Central memory CD4-positive, alpha-beta T cell (primary cell): ENCODE measurements at regions not wholly inside any gene's neighbourhood (a gene's known extent, or its start where the extent isn't known, plus 50 kb on each side); places are given as distances from the start of the nearest gene placed in this dataset.
A peak's percentile ranks its signal among the peaks of the same experiment; 100 is the strongest.

ENCODE experiments used
- DNase-seq: peaks from one replicate; pipeline ENCODE4 v3.0.0; 2022

DNA sequence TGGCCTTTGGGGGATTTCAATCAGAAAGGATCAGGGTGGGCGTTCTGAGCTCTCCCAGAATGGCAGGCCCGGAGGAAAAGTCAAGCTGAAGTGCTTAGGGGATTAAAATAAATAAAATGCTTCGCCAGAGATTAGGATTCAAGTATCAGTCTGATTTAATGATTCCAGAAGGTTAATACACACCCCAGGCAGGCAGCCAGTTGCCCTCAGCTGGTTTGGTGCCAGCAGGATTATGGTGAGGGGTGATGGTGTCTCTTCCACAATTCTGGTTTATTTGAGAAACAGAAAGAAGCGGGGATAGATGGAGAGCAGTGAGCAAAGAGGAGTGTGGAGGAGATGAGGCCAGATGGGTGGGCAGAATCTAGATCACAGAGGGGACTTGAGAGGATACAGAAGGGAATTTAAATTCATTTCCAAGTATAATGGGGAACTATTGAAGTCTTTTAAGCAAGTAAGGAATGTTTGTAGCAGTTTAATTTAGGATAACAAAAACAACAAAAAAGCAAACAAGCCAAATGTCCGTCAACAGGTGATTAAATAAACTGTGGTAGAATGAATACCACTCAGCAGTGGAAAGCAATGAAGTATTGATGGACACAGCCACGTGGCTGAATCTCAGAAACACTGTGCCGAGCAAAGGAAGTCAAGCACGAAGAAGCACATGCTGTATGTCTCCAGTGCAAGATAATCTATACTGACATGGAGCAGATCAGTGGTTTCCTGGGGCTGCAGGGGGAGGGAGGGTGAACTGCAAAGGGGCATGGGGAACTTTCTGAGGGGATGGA, 297.7 kb downstream of the MSX2 start:
- no peak for DNase-seq

DNA sequence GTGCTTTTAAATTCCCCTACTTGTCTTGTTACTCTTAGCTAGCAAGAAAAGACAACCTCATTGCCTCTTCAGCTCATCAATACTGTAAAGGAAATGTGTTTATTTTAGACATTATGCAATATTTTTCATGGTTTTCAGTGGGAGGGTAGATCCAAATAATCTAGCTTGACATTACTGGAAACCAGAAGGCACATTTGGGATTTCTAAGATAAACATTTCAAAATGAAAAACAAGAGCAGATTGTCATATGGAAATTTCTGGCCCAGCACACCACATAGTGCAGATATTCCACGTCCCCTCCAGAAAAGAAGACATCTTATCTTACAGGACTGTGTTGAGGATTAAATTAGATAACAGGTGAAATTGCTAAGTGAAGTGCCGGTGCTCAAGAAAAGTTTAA, 296.9 kb downstream of the MSX2 start:
- DNase-seq, result no peak

DNA sequence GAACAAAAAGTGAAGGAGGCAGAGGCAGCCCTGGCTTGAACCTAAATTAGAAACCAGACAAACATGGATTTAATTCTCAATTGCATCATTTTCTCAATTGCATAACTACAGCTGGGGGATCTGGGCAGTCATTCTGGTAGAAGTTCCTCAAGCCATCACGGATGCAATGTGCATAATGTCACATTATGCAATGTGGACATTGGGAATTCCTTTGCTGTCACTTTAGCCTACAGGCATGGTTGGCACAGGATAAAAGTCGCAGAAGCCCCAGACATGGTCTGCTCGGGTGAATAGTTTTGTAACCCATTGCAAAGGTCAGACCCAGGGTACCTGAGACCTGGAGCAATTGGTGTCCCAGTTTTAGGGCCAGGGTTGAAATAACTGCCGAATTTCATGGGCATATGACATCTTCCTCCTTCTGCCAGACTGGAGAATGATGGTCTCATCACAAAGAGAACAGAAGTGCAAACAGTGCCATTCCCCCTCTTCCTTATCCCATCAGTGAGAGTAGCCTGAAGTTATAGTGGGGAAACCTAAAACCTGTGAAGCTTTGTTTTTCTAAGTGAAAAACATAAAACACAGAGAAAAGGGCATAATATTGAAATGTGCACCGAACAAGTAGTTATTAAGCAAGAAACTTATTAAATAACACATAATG, 290.8 kb downstream of the MSX2 start:
- DNase-seq, result no peak

DNA sequence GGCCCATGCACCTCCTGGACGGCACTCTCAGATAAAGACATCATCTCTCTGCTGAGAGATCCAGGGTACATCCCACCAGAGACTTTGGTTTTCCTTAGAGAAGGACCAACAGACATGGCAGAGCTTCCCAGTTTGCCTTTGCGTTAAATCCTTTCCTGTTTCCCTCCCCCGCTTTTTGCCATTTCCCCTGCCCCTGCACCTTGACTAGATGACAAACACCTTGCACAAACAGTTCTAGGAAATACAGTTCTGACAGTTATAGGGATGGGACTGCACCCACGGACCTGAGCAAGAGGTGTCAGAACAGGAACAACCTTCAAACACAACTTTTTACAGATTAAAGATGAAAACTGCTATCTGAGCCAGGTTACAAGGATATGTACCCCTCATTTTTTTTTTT, 288.9 kb downstream of the MSX2 start:
- no peak for DNase-seq

DNA sequence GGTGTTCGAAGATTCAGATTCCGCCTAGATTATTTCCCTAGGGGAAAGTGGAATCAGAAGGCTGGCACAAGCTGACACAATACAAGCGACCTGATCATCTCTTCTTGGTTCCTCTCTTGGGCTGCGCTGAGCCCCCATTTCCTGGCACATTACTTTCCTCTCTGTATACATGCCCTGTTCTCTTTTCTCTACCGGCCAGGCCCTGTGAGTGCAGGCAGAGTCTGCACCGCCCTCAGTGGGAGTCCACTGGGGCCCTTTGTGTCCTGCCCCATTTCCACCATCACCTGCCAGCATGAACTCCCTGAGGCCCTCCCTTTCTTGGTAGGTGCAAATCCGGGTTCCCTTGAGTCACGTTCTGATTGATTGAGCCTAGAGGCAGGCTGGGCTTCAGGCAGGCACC, 287.9 kb downstream of the MSX2 start:
- DNase-seq, result no peak

DNA sequence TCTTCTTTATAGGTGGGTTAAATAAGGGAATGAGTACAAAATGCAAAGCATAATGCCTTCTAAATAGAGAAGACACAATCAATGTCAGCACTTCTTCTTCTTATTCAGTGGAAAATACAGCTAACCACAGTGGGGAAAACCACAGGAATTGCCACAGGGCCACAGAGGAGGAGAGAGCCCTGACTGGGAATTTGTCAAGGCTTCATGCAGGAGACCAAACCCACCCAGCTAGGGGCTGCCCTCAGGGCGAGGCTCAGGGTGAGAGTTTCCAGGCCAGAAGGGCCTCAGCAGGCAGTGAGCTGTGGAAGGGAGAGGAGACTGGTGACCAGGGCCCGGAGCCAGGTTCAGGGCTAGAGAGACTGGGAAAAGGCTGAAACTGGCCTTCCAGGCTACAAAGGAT, 279.1 kb downstream of the MSX2 start:
- no peak for DNase-seq

DNA sequence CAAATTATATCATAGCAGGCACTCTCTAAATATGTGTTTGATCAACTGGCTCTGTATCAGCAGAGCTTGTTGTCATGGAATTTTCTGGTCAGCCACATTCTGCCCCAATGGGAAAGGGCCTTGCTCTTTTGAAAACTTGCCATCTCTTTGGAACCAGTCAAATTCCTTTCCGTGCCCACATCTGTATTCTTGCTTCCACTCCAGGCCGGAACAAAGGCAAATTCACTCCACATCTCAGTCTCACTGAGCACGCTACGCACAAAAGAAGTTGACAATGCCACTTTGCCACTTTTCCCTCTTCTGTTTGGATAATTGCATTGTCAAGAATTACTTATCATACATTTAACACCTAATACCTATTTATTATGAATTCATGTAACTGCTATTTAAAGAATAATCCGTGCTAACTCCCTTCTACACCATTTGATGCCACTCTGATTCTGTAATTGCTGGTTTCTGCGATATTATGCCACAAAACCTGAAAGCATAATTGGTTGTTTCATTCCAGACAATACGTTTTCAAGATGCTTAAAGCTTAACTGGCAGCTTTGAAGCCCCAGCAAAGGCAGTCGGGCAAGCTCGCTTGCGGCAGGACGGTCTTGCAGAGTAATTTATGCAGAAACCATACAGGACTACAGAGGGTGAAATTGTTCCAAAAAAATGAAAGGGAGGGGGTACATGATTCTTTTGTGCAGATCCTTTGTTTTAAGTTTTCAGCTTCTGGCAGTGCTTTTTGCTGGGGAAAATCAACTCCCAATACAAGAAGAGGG, 277.7 kb downstream of the MSX2 start:
- DNase-seq, result no peak

DNA sequence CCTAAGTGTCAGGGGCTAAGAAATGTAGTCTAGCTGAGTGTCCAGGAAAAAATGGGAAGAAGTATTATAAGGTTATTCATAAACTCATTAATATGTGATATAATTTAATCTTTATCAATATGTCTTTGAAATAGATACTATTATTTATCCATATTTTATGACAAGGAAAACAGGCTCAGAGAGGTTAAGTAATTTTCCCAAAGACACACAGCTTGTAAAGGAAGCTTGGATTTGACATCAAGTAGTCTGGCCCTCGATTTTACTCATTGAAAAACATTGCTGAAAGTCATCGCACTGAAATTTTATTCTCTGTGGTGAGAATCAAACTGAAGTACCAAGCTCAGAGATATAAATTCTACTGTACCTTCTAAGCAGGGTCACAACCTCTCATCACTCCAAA, 276.9 kb downstream of the MSX2 start:
- DNase-seq, result no peak

DNA sequence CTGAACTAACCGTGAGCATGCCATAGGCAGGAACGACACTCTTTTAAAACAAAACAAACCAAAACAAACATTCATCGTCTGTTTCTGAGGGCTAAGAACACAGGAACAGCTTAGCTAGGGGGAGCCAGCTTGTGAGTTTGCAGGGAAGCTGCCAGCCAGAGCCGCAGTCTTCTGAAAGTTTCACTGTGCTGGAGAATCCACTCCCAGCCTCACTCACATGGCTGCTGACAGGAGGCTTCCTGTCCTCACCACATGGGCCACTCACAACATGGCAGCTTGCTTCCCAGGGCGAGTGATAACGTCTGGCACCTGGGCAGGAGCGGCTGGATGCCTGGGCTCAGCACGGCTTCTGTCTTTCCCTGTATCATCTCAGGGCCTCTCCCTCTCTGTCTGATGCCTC, 275.2 kb downstream of the MSX2 start:
- no peak for DNase-seq

DNA sequence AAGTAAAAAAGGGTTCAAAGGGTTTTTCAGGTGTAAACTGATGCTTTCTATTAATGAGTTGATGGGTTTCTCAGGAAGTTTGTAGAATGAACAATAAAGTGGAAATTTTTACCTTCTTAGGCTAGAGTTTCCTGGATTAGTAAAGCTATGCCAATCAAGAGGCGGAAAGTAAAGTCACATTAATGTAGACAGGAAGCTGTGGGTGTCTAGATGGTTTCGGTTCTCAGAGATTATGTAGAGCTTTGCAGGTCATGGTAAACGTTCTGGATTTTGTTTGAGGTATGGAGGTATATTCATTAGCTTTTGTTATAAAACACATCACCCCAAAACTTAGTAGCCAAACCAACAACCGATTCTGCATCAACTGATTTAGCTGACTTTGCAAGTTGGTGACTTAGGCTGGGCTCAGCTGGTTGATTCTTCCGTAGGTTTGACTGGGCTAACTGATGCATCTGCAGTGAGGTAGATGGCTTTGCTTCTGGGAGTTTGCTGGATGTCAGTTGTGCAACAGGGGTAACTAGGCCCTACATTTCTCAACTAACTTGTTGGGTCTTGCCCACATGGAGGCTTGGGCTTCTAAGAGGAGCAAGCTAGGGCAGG, 273.8 kb downstream of the MSX2 start:
- DNase-seq, result no peak

DNA sequence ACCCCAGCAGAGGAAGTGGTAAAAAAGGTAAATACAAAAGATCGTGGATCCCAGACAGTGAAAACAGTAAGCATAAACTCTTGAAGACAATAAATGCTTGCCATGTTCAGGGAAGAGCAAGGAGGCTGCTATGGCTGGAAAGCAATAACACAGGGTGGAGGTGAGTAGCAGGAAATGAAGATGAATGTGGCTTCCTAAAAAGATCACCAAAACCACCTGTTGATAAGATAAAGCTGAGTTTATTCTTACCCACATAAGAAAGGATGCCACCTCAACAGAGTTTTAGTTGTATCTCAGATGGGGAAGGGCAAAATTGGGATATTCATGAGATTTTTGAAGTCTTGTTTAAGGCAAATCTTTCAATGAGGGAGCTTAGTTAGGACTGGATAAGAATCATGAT, 273.3 kb downstream of the MSX2 start:
- DNase-seq, result peak; percentile 21

DNA sequence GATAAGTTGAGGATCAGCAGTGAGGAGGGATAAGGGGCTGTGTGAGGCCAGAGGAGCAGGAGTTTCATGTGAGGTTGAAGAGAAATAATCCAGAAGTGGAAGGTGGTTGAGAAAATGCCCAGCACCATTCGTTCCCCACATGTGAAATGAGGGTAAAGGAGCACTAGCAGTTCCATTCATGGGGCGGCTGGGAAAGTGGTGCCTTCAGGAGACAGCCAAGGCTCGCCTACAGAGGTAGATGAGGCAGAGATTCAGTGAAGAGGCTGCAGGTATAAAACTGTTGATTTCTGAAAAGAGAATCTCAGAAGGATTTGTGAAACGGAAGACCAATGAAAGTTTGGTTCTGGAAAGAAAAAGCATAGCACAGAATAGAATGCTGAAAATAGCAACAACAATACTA, 272.6 kb downstream of the MSX2 start:
- DNase-seq, result no peak

DNA sequence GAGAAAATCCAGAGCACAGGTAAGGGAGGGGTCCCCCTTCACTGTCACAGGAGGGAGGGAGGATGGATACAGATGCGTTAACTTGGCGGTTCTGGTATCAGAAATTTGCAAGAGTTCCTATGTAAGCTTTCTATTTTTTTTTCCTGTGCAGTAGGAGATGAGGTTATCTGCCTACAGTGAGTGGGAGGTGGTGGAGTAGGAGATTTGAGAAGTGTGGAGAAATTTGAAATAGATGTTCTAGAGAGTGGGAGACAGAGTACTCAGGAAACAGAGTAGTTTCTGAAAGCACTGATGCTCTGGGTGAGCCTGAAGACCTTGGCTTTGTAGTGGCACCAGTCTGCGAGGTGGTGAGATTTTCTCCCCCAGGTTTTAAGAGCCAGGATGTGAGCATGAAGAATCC, 271.4 kb downstream of the MSX2 start:
- no peak for DNase-seq

DNA sequence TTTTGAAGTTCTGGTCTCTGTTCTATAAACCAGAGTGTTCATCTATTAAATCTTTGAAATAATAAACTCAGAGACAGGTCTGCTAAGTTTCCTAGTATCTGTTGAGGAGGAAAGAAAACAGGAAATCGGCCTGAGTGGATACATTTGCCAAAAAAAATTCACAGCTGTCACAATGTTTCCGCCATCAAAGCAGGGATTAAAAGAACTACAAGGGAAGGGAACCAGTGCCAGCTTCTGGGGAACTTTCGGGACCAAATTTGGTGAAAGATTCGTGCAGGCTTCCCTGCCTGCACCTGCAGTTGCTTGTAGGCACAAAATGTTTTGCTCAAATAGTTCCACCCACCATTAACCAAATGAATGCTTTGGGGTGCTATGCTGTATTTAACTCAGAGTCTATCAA, 267.5 kb downstream of the MSX2 start:
- DNase-seq, result no peak

DNA sequence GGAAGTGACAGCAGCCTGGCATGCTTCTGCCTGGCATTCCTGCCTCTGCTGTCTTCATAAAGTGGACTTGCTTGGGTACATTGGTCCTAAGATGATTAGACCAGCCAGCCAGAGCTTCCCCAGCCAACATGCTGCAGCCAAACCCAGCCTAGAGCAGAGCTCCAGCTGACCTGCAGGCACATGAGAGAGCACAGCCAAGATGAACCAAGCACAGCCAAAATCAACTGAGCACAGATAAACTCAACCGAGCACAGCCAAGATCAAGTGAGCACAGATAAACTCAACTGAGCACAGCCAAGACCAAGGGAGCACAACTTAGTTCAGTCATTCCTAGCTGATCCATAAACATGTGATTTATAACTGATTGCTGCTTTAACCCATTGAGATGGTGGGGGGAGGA, 266.5 kb downstream of the MSX2 start:
- no peak for DNase-seq

DNA sequence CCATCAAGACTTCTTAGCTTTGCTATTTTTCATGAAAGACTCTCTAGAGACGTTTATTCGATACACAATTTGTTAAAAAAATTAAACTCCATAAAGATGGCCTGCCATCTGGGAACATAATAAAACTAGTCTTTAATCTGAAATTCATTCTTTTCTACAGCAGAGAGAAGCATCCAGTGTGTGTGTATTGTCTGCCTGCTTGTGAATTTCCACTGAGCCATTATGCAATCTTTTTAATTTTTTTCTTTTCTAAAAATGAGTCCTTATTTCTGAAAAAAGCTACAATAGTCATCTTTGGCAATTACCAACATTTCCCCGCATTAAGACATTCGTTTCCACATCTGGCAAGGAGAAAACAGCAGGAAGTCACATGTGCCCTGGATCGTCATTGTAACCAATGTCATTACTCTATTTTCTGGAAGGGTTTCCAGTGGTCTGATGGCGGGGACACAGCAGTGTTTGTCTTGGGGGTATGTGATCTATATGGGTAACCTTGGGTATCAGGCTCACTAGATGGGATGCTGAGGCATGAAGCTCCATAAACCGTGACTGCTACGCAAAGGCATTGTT, 263.1 kb downstream of the MSX2 start:
- no peak for DNase-seq

DNA sequence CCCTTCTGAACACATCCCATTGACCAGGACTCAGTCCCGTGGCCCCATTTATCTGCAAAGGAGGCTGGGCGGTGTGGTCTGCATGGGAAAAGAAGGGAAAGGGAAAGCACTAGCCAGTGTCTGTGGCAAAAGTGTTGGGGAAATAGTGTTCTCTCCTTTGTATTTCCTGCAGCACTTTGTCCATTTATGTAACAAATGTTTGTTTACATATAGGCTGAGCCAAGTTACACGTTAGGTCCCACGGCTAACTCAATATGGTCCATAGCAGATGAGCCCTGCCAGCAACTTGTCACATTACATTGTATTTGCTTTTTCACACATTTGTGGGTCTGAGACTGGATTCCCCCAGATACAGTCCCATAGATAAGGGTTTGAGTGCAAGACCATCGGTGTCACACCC, 260.5 kb downstream of the MSX2 start:
- no peak for DNase-seq

DNA sequence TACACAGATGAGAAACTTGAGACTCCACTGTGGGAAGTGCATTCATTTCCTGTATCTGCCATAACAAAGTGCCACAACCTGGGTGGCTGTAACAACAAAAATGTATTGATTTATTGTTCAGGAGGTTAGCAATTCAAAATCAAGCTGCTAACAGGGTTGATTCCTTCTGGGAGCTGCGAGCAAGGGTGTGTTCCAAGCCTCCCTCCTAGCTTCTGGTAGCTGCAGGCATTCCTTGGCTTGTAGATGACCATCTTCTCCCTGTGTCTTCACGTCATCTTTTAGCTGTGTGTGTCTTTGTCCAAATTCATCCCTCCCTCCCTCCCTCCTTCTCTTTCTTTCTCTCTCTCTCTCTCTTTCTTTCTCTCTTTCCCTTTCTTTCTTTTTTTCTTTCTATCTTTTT, 258.1 kb downstream of the MSX2 start:
- no peak for DNase-seq

DNA sequence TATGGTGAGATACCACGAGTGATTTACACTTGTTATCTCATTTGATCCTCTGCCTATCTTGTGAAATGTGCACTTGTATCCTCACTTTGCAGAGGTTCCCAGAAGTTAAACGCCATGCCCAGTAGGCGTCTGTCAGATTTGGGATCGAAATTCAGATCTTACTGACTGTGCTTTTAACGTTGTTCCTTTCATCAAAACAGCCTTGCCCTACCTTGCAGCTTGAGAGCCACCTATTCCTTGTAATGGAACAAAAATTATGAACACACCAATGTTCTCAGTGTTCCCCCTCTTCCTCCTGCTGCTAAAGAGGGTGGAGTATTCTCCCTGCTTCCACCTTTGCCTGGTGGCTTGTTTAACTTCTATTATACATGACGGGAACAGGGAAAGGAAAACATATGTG, 257.0 kb downstream of the MSX2 start:
- DNase-seq, result no peak

DNA sequence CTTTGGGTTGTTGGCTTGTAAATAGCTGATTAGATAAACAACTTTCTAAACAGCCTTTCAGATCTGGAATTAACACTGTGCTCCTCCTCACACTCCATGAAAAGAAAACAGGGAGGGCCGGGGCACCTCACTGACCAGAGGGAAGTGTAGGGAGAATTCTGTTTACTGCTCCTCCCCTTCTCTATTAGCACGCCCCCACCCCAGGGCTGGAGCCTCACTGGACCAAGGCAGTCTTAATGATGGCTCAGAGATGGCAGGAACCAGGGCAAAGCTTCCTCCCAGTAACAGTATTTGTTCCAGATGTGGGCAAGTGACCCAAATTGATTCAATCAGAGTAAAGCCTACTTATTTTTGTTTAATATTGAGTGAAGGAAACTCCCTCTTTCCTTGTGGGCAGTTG, 256.6 kb downstream of the MSX2 start:
- no peak for DNase-seq

DNA sequence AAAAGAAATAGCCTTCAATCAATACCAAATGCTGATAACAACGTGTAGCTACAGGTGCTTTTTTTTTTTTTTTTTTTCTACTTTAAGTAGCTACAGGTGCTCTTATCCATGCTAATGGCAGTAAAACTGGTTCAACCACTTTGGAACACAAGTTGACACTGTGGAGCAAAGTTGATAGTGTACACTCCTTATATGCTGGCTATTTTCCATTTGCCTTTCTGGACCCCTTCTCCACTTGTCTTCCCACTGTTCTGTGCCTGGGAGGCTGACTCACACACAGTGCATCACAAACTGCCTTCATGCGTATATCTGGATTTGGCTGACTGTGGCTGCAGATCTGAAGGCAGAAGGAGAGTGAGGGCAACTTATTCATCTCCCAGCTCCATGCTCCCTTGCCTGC, 247.9 kb downstream of the MSX2 start:
- DNase-seq, result no peak

DNA sequence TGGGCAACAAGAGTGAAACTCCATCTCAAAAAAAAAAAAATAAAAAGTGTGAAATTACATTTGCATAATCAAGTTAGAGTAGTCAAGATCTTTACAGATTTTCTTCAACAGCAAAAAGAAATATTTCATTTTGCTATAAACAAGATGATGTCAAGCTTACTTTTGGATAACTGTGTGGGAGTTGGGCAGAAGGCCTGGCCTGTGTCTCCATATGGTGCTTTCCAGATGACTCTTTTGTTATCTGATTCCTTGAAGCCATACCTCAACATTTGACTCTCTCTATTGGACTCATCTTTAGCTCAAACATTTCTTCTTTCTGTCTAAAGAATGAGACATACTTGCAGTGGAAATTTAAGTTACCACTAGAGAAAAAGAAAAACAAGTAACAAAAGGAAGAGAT, 246.8 kb downstream of the MSX2 start:
- no peak for DNase-seq

DNA sequence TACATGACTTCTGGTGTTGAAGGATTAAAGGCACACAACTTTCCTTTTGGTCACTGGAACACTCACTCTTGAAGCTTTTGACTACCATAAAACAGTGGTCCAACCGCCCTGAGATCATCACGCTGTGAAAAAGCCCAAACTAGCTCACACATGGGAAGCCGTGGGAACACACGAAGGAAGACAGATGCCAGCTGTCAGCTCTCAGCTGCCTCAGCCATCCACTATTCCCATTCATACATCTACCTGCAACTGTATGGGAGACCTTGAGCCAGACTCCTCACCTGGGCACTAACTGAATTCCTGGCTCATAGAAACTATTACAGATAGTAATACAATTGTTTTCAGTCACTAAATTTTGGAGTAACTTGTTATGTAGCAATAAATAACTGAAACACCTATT, 246.1 kb downstream of the MSX2 start:
- no peak for DNase-seq
